ENCODE measurements at regions not wholly inside any gene's neighbourhood (a gene's known extent, or its start where the extent isn't known, plus 50 kb on each side); places are given as distances from the start of the nearest gene placed in this dataset.

DNA sequence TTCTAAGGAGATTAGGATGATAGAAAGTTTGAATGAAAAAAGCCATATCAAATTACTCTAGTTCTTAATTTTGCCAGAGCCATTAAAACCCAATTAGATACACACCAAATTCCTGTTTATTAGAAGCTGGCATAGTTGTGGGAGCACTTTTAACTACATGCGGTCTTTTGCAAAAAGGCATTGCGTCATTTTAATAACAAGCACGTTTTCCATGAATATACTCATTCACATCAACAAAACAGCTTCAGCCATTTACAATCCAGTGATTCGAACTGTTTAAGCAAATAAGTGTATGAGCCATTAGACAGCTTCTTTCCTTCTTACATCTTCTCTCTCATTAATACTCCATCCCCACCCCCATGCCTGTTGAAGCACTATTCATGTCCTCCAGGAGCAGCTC is 109.5 kb upstream of the EOLA2 start:
- TF ChIP-seq PAX5 (IDR thresholded peaks at IDR 0.05; ENCODE audit: insufficient read depth, low read length, severe bottlenecking): no peak
- no peak for TF ChIP-seq SPI1 (IDR thresholded peaks at IDR 0.05; ENCODE audit: low read depth, low read length)
- no peak for TF ChIP-seq POLR2A (IDR thresholded peaks at IDR 0.05; ENCODE audit: low read depth, low read length)
- TF ChIP-seq POLR2AphosphoS5 (IDR thresholded peaks at IDR 0.05; ENCODE audit: low read depth, low read length): no peak
- no peak for TF ChIP-seq POU2F2 (IDR thresholded peaks at IDR 0.05; ENCODE audit: low read depth, low read length)
- TF ChIP-seq TAF1 (IDR thresholded peaks at IDR 0.05; ENCODE audit: low read depth, low read length): no peak
- FAIRE-seq: no peak
- DNase-seq (ENCODE audit: insufficient read length, low spot score): no peak

DNA sequence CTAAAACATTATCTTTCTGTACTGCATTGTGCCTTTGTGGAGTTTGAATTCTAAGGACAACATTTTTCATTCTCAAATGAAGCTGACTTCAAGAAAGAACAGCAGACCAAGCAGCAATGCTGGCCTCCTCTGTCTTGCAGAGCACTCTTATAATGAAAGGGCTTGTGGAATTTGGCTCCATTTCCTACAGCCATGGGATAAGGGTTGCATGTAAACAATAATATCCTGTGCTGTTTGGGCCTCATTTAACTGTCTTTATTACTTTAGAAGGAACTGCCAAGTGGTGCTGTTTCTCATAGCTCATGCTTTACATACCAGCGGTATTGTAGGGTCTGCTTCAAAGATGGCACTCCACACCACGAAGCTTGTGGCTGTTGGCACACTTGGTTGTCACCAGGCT is 111.4 kb upstream of the EOLA2 start:
- TF ChIP-seq POU2F2 (IDR thresholded peaks at IDR 0.05; ENCODE audit: low read depth, low read length): no peak
- no peak for TF ChIP-seq SPI1 (IDR thresholded peaks at IDR 0.05; ENCODE audit: low read depth, low read length)
- no peak for TF ChIP-seq PAX5 (IDR thresholded peaks at IDR 0.05; ENCODE audit: insufficient read depth, low read length, severe bottlenecking)
- TF ChIP-seq TAF1 (IDR thresholded peaks at IDR 0.05; ENCODE audit: low read depth, low read length): no peak
- TF ChIP-seq POLR2A (IDR thresholded peaks at IDR 0.05; ENCODE audit: low read depth, low read length): no peak
- TF ChIP-seq POLR2AphosphoS5 (IDR thresholded peaks at IDR 0.05; ENCODE audit: low read depth, low read length): no peak
- FAIRE-seq: no peak
- no peak for DNase-seq (ENCODE audit: insufficient read length, low spot score)

DNA sequence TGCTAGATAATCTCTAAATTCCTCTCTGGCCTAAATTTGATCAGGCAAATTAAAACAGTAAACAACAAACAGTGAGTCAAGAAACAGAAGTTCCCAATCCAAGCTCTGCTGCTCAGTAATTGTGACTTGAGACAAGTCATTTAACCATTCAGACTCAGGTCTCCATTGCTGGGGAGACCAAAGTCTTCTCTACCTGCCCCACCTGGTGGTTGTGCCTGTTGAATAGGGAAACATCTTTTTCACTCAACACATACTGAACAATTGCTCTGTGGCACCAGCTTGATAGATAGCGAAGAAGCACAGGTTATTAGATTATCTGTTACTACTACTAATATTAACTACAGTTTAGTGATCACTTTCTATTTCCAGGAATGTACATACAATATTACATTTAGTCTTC is 112.1 kb upstream of the EOLA2 start:
- no peak for TF ChIP-seq POLR2AphosphoS5 (IDR thresholded peaks at IDR 0.05; ENCODE audit: low read depth, low read length)
- no peak for TF ChIP-seq PAX5 (IDR thresholded peaks at IDR 0.05; ENCODE audit: insufficient read depth, low read length, severe bottlenecking)
- DNase-seq (ENCODE audit: insufficient read length, low spot score) (no peak), FAIRE-seq (no peak)

DNA sequence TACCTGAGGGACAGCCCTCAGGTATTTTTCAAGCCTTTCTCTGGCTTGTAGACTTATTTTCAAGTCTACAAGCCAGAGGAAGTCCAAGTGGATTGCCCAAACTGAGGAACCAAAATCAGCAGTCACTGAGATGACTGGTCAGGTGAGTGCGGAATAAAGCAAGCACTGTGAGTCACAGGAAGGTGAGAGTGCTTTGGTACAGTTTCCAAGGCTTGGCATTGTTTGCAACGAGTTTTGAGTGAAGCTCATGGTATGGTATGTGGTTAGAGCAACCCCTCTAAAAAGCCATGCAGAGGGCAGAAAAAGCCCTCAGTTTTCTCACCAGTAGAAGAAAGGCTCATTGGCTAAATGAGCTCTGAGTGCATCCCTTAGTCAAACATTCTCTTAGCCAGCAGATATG is 112.8 kb upstream of the EOLA2 start:
- FAIRE-seq (no peak), DNase-seq (ENCODE audit: insufficient read length, low spot score) (no peak)
- TF ChIP-seq SPI1 (IDR thresholded peaks at IDR 0.05; ENCODE audit: low read depth, low read length) (no peak), PAX5 (IDR thresholded peaks at IDR 0.05; ENCODE audit: insufficient read depth, low read length, severe bottlenecking) (no peak), TAF1 (IDR thresholded peaks at IDR 0.05; ENCODE audit: low read depth, low read length) (no peak), POLR2AphosphoS5 (IDR thresholded peaks at IDR 0.05; ENCODE audit: low read depth, low read length) (no peak), POU2F2 (IDR thresholded peaks at IDR 0.05; ENCODE audit: low read depth, low read length) (no peak), POLR2A (IDR thresholded peaks at IDR 0.05; ENCODE audit: low read depth, low read length) (no peak)

DNA sequence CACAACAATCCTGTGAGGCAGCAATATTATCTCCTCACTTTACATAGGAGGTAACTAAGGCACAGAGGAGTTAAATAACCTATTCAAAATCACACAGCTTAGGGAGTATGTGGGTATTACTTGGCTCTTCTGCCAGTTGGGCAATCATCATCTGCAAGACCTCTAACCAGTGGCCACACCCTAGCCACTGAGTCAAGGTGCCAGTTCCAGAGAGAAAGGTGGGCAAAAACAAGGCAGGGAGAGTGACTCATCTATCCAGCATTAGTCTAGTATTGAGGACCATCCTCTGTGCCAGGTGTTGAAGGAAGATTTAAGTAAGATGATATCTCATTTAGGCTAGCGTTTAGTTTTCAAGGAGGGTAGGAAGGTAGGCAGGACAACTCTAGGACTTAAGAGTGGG is 113.9 kb upstream of the EOLA2 start:
- no peak for TF ChIP-seq TAF1 (IDR thresholded peaks at IDR 0.05; ENCODE audit: low read depth, low read length)
- no peak for TF ChIP-seq SPI1 (IDR thresholded peaks at IDR 0.05; ENCODE audit: low read depth, low read length)
- TF ChIP-seq POU2F2 (IDR thresholded peaks at IDR 0.05; ENCODE audit: low read depth, low read length): no peak
- no peak for TF ChIP-seq POLR2A (IDR thresholded peaks at IDR 0.05; ENCODE audit: low read depth, low read length)
- TF ChIP-seq POLR2AphosphoS5 (IDR thresholded peaks at IDR 0.05; ENCODE audit: low read depth, low read length): no peak
- TF ChIP-seq PAX5 (IDR thresholded peaks at IDR 0.05; ENCODE audit: insufficient read depth, low read length, severe bottlenecking): no peak
- DNase-seq (ENCODE audit: insufficient read length, low spot score): no peak
- FAIRE-seq: no peak

DNA sequence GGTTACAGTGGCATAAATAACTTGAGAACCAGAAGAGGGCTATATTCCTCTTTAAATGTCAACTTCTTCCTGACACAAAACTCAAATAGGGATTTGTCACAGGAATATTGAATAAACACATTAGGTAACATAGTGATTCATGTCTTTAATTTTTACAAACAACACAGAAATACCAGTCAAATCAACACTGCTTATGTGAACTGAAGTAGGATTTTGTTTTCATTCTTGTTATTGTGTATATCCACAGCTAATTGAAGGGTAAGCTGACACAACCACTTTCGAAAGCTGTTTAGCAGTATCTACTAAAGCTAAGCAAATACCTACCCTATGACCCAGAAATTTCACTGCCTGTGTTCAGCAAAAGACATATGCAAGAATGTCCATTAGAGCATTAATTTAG is 120.4 kb upstream of the EOLA2 start:
- TF ChIP-seq POLR2A (IDR thresholded peaks at IDR 0.05; ENCODE audit: low read depth, low read length) (no peak), SPI1 (IDR thresholded peaks at IDR 0.05; ENCODE audit: low read depth, low read length) (no peak), PAX5 (IDR thresholded peaks at IDR 0.05; ENCODE audit: insufficient read depth, low read length, severe bottlenecking) (no peak), POLR2AphosphoS5 (IDR thresholded peaks at IDR 0.05; ENCODE audit: low read depth, low read length) (no peak), TAF1 (IDR thresholded peaks at IDR 0.05; ENCODE audit: low read depth, low read length) (no peak), POU2F2 (IDR thresholded peaks at IDR 0.05; ENCODE audit: low read depth, low read length) (no peak)
- DNase-seq (ENCODE audit: insufficient read length, low spot score) (no peak), FAIRE-seq (no peak)

DNA sequence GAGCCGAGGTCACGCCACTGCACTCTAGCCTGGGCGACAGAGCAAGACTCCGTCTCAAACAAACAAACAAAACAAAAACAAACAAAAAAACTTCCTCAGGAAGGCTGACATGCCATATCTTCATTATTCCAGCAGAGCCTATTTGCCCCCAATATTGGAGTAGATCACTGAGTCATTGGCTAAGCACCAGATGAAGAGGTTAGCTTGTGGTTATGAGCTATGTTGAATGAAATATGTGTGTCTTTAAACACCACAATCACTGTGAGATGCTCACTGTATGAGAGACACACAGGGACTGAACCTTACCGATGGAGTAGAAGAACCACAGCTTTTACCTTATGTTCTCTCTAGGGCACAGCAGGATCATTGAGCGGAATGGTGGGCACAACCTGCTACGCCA is 122.1 kb upstream of the EOLA2 start:
- TF ChIP-seq POLR2A (IDR thresholded peaks at IDR 0.05; ENCODE audit: low read depth, low read length) (no peak), SPI1 (IDR thresholded peaks at IDR 0.05; ENCODE audit: low read depth, low read length) (no peak), TAF1 (IDR thresholded peaks at IDR 0.05; ENCODE audit: low read depth, low read length) (no peak), POU2F2 (IDR thresholded peaks at IDR 0.05; ENCODE audit: low read depth, low read length) (no peak), POLR2AphosphoS5 (IDR thresholded peaks at IDR 0.05; ENCODE audit: low read depth, low read length) (no peak)
- DNase-seq (ENCODE audit: insufficient read length, low spot score) (no peak), FAIRE-seq (no peak)

DNA sequence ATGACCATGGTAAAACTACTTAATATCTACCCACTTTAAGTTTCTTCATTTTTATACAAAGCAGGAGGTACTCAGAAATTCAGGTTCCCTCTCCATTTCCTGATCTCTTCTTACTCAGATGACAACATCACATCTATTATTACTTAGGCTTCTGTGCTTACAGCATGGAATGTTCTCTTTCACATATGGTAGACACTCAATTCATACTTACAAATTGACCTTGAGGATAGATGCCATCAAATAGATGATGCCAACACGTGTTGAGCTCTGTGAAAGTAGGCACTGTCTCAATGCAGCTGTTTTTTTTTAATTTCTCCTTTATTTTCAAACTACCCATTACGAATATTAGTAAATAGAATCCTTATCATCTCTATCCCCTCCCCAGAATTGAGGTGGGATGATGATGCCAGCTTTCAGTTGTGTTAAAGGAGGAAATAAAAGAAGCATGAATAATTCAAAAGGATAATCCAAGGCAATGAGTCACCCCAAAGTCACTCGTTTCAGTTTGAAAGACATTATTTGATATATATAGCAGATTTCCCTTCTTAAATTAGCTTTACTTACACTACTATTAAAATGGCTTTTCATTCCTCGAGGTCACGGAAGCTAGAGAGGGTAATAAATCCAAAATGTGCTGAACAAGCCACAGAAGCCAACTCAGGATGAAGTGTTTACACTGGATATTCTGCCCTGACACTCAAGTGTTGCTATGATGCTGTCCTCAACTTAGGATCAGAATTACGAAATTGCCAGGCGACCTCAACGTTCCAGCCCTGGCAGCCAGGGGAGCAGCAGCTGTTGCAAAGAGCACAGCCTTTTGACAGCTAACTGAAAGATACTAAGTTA is 124.2 kb upstream of the EOLA2 start:
- DNase-seq (ENCODE audit: insufficient read length, low spot score) (no peak), FAIRE-seq (no peak)
- TF ChIP-seq SPI1 (IDR thresholded peaks at IDR 0.05; ENCODE audit: low read depth, low read length) (no peak), POLR2A (IDR thresholded peaks at IDR 0.05; ENCODE audit: low read depth, low read length) (no peak), PAX5 (IDR thresholded peaks at IDR 0.05; ENCODE audit: insufficient read depth, low read length, severe bottlenecking) (no peak)

DNA sequence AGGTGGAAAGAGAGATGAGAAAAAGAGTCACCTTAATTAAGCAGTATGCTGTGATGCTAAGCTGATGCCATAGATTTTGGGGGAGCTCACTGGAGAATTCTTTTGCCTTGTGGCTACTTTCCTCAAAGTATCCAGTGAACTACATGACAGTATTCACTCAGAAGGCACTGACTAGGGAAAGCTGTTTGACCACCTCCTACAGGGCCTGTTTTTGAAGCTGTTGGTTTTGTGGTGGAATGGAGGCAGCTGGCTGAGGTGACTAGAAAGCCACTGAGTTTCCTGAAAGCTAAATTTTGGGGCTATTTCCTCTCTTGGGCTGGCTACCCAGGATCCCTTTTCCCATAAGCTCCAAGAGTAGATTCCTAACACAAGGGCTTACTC is 124.8 kb upstream of the EOLA2 start:
- no peak for DNase-seq (ENCODE audit: insufficient read length, low spot score)
- no peak for FAIRE-seq
- TF ChIP-seq PAX5 (IDR thresholded peaks at IDR 0.05; ENCODE audit: insufficient read depth, low read length, severe bottlenecking) (no peak), SPI1 (IDR thresholded peaks at IDR 0.05; ENCODE audit: low read depth, low read length) (no peak), POU2F2 (IDR thresholded peaks at IDR 0.05; ENCODE audit: low read depth, low read length) (no peak), POLR2A (IDR thresholded peaks at IDR 0.05; ENCODE audit: low read depth, low read length) (no peak), POLR2AphosphoS5 (IDR thresholded peaks at IDR 0.05; ENCODE audit: low read depth, low read length) (no peak), TAF1 (IDR thresholded peaks at IDR 0.05; ENCODE audit: low read depth, low read length) (no peak)

DNA sequence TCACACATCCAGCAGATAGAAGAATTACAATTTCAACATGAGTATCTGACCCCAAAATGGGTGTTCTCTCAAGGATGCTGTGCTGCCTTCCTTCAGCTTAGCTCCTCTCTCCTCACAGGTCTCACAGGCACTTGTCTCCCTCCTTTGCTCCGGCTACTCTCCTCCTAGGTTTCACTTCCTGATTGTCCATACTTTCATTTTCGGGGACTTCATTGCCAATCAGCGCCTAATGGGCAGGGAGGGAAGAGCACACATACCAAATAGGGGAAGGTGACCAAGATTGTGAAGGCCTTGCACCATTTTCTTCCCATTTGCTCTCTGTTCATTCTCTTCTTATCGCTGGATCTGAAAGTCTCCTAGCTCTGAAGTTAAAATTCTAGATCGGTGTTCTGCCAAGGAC is 125.4 kb upstream of the EOLA2 start:
- no peak for DNase-seq (ENCODE audit: insufficient read length, low spot score)
- FAIRE-seq: no peak
- TF ChIP-seq SPI1 (IDR thresholded peaks at IDR 0.05; ENCODE audit: low read depth, low read length): 0 out of 2 replicates have a peak, but pooled peaks have one; percentile 20
- no peak for TF ChIP-seq PAX5 (IDR thresholded peaks at IDR 0.05; ENCODE audit: insufficient read depth, low read length, severe bottlenecking)
- TF ChIP-seq POLR2AphosphoS5 (IDR thresholded peaks at IDR 0.05; ENCODE audit: low read depth, low read length): no peak
